ENCODE measurements at regions not wholly inside any gene's neighbourhood (a gene's known extent, or its start where the extent isn't known, plus 50 kb on each side); places are given as distances from the start of the nearest gene placed in this dataset.

- H3K27me3 Mint-ChIP-seq, result peaks cover 28% of the 10 kb centered on the region
- no peak for ATAC-seq (ENCODE audit: low read depth)
- TF ChIP-seq CTCF (IDR thresholded peaks at IDR 0.05), result no peak
- TF ChIP-seq EZH2 (IDR thresholded peaks at IDR 0.05; ENCODE audit: borderline replicate concordance, insufficient read depth, low read depth, low read length, poor library complexity, severe bottlenecking), result no peak
- H3K4me3 Mint-ChIP-seq, result no peak overlapping the region
- H3K27me3 ChIP-seq (replicated peaks in 1 of 4; ENCODE audit: control extremely low read depth in 1 of 4, control insufficient read depth in 3 of 4, insufficient read depth in 4 of 4, low read length in 3 of 4), result no peaks in the 10 kb centered on the region
- CTCF ChIA-PET, result no interaction called here
- H3K9ac ChIP-seq (ENCODE audit: low read length), result no peak overlapping the region
- H3K36me3 ChIP-seq (replicated peaks in 1 of 2; ENCODE audit: control extremely low read depth in 1 of 2, control insufficient read depth in 1 of 2, extremely low read depth in 1 of 2, insufficient read depth in 2 of 2, low read length in 1 of 2), result no peaks in the 10 kb centered on the region
- H3K4me1 Mint-ChIP-seq, result no peaks in the 10 kb centered on the region
- no peak overlapping the region for H3K27ac Mint-ChIP-seq
- no peaks in the 10 kb centered on the region for H3K9me3 Mint-ChIP-seq (ENCODE audit: insufficient read depth)
- DNase-seq, result no peak
- H2AFZ ChIP-seq (ENCODE audit: insufficient read depth, low read depth, low read length, poor library complexity, severe bottlenecking), result no peak overlapping the region
- no peaks in the 10 kb centered on the region for H4K20me1 ChIP-seq (ENCODE audit: control insufficient read depth, insufficient read depth, low read length, poor library complexity, severe bottlenecking)
- intact Hi-C loops (cut with micrococcal nuclease), result no loop called here
- H3K4me3 ChIP-seq (ENCODE audit: control extremely low read depth in 1 of 5, extremely low read depth in 1 of 5, insufficient read depth in 1 of 5, low read depth in 2 of 5, low read length in 4 of 5), result no peak overlapping the region
- POLR2A ChIA-PET, result no interaction called here
- no peak overlapping the region for H3K4me2 ChIP-seq (replicated peaks; ENCODE audit: low read depth, low read length, poor library complexity, severe bottlenecking)
- H3K27ac ChIP-seq (ENCODE audit: low read length in 2 of 2), result no peak overlapping the region
- no peaks in the 10 kb centered on the region for H3K79me2 ChIP-seq (ENCODE audit: control insufficient read depth, insufficient read depth, low read length)
- no peaks in the 10 kb centered on the region for H3K4me1 ChIP-seq (ENCODE audit: control insufficient read depth in 2 of 2, insufficient read depth in 2 of 2, low read length in 2 of 2)
- H3K9me3 ChIP-seq (ENCODE audit: control extremely low read depth in 1 of 3, control insufficient read depth in 2 of 3, insufficient read depth in 1 of 3, low read length in 2 of 3), result no peaks in the 10 kb centered on the region
Observed at GRCh38 chr5:152472083-152472482, 67.0 kb upstream of the NMUR2 start.

- H3K4me1 Mint-ChIP-seq, result no peaks in the 10 kb centered on the region
- POLR2A ChIA-PET, result no interaction called here
Observed at GRCh38 chr5:152474961-152475360, 69.9 kb upstream of the NMUR2 start.

More at GRCh38 chr5:152474961-152475360, 69.9 kb upstream of the NMUR2 start:
- Histone ChIP-seq H2AFZ (ENCODE audit: insufficient read depth, low read depth, low read length, poor library complexity, severe bottlenecking) (no peak overlapping the region), H3K79me2 (ENCODE audit: control insufficient read depth, insufficient read depth, low read length) (no peaks in the 10 kb centered on the region), H3K4me3 (ENCODE audit: control extremely low read depth in 1 of 5, extremely low read depth in 1 of 5, insufficient read depth in 1 of 5, low read depth in 2 of 5, low read length in 4 of 5) (no peak overlapping the region), H3K4me1 (ENCODE audit: control insufficient read depth in 2 of 2, insufficient read depth in 2 of 2, low read length in 2 of 2) (no peaks in the 10 kb centered on the region), H3K9me3 (ENCODE audit: control extremely low read depth in 1 of 3, control insufficient read depth in 2 of 3, insufficient read depth in 1 of 3, low read length in 2 of 3) (peaks cover 0 to 2% (median 0%) of the 10 kb centered on the region in 3 donors), H3K36me3 (replicated peaks in 1 of 2; ENCODE audit: control extremely low read depth in 1 of 2, control insufficient read depth in 1 of 2, extremely low read depth in 1 of 2, insufficient read depth in 2 of 2, low read length in 1 of 2) (no peaks in the 10 kb centered on the region), H3K27me3 (replicated peaks in 1 of 4; ENCODE audit: control extremely low read depth in 1 of 4, control insufficient read depth in 3 of 4, insufficient read depth in 4 of 4, low read length in 3 of 4) (no peaks in the 10 kb centered on the region), H3K9ac (ENCODE audit: low read length) (no peak overlapping the region), H4K20me1 (ENCODE audit: control insufficient read depth, insufficient read depth, low read length, poor library complexity, severe bottlenecking) (no peaks in the 10 kb centered on the region), H3K4me2 (replicated peaks; ENCODE audit: low read depth, low read length, poor library complexity, severe bottlenecking) (no peak overlapping the region), H3K27ac (ENCODE audit: low read length in 2 of 2) (no peak overlapping the region)
- Mint-ChIP-seq H3K27me3 (peaks cover 18% of the 10 kb centered on the region), H3K9me3 (ENCODE audit: insufficient read depth) (no peaks in the 10 kb centered on the region), H3K27ac (no peak overlapping the region), H3K4me3 (no peak overlapping the region)
- TF ChIP-seq CTCF (IDR thresholded peaks at IDR 0.05), result no peak
- no peak for TF ChIP-seq EZH2 (IDR thresholded peaks at IDR 0.05; ENCODE audit: borderline replicate concordance, insufficient read depth, low read depth, low read length, poor library complexity, severe bottlenecking)
- ATAC-seq (ENCODE audit: low read depth), result no peak
- intact Hi-C loops (cut with micrococcal nuclease), result no loop called here
- CTCF ChIA-PET, result no interaction called here
- WGBS (ENCODE audit: insufficient coverage), result 40% methylated on average over 1 of the region's 1 CpG
- DNase-seq, result no peak
